ENCODE measurements at regions not wholly inside any gene's neighbourhood (a gene's known extent, or its start where the extent isn't known, plus 50 kb on each side); places are given as distances from the start of the nearest gene placed in this dataset.

DNA sequence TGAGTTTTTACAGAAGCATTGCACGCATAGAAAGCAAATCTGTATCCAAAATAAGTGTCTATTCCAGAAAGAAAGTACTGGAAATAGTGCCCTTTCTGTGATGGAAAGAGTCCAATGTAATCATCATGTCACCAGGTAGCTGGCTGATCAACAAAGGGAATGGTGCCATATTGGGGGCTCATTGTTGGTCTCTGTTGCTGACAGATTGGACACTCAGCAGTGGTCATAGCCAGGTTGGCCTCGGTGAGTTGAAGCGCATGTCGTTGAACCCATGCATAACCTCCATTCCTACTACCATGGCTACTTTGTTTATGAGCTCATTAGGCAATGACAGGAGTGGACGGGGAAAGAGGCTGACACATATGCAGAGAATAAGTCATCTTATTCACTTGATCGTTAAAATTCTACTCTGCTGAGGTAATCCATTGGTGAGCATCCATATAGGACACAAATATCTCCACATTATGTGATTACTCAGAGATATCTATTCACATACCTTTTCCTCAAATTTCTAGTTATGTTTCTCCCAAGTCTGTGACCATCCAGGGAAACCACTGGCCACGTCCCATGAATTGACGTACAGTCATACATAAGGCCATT, 560.5 kb downstream of the HAO1 start:
- no peak overlapping the region for H3K4me3 ChIP-seq
- intact Hi-C loops (cut with micrococcal nuclease): no loop called here
- H3K36me3 ChIP-seq: no peaks in the 10 kb centered on the region
- H3K9me3 ChIP-seq (replicated peaks): peaks cover 12% of the 10 kb centered on the region
- no peak overlapping the region for H3K27ac ChIP-seq (replicated peaks)
- no peaks in the 10 kb centered on the region for H3K27me3 ChIP-seq (ENCODE audit: low read depth)
- H3K4me1 ChIP-seq: no peaks in the 10 kb centered on the region
- no peak for DNase-seq
- TF ChIP-seq, protein P1, sequence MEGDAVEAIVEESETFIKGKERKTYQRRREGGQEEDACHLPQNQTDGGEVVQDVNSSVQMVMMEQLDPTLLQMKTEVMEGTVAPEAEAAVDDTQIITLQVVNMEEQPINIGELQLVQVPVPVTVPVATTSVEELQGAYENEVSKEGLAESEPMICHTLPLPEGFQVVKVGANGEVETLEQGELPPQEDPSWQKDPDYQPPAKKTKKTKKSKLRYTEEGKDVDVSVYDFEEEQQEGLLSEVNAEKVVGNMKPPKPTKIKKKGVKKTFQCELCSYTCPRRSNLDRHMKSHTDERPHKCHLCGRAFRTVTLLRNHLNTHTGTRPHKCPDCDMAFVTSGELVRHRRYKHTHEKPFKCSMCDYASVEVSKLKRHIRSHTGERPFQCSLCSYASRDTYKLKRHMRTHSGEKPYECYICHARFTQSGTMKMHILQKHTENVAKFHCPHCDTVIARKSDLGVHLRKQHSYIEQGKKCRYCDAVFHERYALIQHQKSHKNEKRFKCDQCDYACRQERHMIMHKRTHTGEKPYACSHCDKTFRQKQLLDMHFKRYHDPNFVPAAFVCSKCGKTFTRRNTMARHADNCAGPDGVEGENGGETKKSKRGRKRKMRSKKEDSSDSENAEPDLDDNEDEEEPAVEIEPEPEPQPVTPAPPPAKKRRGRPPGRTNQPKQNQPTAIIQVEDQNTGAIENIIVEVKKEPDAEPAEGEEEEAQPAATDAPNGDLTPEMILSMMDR (IDR thresholded peaks at IDR 0.05; ENCODE audit: borderline replicate concordance): no peak

DNA sequence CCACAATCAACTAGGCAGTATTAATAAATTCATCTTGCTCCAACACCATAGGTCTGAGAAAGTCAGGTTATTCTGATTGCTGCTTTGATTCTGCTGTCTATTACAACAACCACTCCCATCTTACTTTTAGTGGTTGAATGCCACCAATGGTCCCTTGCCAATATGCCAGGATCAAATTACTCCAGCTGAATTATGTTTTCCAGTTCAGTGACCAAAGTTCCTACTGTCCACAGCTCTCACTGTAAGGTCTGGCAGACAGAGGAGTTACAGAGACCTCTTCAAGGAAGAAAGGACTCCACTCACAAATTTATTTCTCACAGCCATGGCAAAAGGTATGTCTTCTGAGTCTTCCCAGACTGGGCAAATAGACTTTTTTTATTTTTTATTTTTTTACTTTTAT, 557.0 kb downstream of the HAO1 start:
- Histone ChIP-seq H3K36me3 (no peaks in the 10 kb centered on the region), H3K27ac (replicated peaks) (no peak overlapping the region)
- intact Hi-C loops (cut with micrococcal nuclease): no loop called here

DNA sequence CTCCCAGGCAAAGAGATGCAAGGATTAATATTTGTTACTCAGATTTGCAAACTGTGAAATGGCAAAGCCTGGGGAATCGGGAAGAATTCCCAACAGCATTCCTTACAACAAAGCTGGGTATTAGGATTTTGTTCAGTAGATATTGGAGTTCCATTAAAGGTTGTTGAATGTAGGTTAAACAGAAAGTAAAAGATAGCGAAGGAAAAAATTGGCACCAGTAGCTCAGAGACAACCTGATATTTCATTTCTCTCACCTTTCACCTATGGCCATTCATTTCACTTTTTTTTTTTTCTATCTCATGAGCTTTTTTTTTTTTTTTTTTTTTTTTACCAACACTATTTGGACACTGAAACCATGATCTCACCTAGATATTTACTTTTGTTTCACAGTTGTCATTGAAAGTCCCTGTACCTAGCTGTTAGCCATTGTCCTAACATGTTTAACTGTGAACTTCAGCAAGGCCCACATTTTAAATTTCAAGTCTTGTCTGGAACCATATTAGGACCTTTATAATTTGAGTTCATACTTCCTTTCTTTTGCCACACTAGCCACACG, 552.5 kb downstream of the HAO1 start:
- Histone ChIP-seq H3K4me1 (no peaks in the 10 kb centered on the region), H3K27me3 (ENCODE audit: low read depth) (no peaks in the 10 kb centered on the region), H3K27ac (replicated peaks) (no peak overlapping the region), H3K36me3 (no peaks in the 10 kb centered on the region), H3K9me3 (replicated peaks) (no peaks in the 10 kb centered on the region), H3K4me3 (no peak overlapping the region)
- no peak for DNase-seq
- intact Hi-C loops (cut with micrococcal nuclease): no loop called here
- TF ChIP-seq, protein P1 (IDR thresholded peaks at IDR 0.05; ENCODE audit: borderline replicate concordance): no peak

More for the DNA sequence above, 557.0 kb downstream of the HAO1 start:
- Histone ChIP-seq H3K27me3 (ENCODE audit: low read depth) (no peaks in the 10 kb centered on the region), H3K4me3 (no peak overlapping the region), H3K9me3 (replicated peaks) (no peaks in the 10 kb centered on the region), H3K4me1 (no peaks in the 10 kb centered on the region)
- TF ChIP-seq, protein P1 (IDR thresholded peaks at IDR 0.05; ENCODE audit: borderline replicate concordance): no peak
- no peak for DNase-seq

DNA sequence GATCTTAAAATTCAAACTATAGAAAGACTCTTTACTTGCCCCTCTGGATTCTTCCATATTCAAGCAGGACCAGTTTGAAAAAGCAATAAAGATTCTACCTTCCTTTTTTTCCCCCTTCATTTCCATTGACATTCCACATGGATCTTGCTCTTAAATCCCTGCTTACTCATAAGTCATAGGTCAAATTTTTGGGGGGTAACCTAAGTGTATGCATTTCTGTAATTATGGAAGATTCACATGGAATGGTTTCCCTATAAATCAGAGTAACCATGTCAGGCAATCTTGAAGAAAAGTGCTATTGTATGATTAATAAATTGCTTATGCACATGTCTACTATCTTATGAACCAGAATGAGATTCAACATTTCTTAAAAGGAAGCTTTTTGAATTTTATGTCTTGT, 551.0 kb downstream of the HAO1 start:
- intact Hi-C loops (cut with micrococcal nuclease): no loop called here
- no peak overlapping the region for H3K27ac ChIP-seq (replicated peaks)

DNA sequence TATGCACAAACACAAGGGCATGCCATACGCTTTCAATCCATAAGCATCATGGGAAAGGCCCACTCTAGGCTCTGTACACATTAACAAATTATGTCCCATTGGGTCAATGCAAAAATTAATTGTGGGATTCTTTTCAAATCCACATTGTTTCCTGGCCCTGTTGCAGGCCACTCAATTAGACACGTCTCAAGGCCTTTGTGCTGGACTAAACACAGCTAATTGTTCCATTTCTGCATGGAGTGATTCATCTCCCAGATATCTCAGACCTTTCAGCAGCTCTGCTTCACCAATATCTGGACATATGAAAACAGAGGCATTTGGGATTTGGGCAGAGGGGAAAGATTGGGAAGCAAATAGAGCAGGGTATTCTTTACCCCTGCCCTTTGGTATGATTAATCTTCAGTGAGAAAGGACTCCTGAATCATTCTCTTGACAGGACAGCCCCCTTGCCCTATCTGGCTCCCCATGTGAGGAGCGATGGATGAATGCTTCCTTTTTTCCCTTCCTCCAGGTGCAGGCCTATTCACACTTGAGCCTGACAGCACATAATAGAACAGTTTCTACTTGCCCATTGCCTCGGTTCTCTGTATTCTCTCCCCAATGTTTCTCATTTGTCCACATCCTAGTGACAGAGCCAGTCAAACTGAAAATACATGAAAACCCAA, 547.6 kb downstream of the HAO1 start:
- Histone ChIP-seq H3K27me3 (ENCODE audit: low read depth) (peaks cover 8% of the 10 kb centered on the region), H3K27ac (replicated peaks) (no peak overlapping the region), H3K9me3 (replicated peaks) (peaks cover 9% of the 10 kb centered on the region), H3K36me3 (no peaks in the 10 kb centered on the region), H3K4me3 (no peak overlapping the region), H3K4me1 (no peaks in the 10 kb centered on the region)
- TF ChIP-seq, protein P1 (IDR thresholded peaks at IDR 0.05; ENCODE audit: borderline replicate concordance): no peak
- no peak for DNase-seq
- intact Hi-C loops (cut with micrococcal nuclease): no loop called here

More for the DNA sequence above, 551.0 kb downstream of the HAO1 start:
- Histone ChIP-seq H3K4me3 (no peak overlapping the region), H3K9me3 (replicated peaks) (no peaks in the 10 kb centered on the region), H3K36me3 (no peaks in the 10 kb centered on the region), H3K27me3 (ENCODE audit: low read depth) (no peaks in the 10 kb centered on the region), H3K4me1 (no peaks in the 10 kb centered on the region)
- TF ChIP-seq, protein P1 (IDR thresholded peaks at IDR 0.05; ENCODE audit: borderline replicate concordance): no peak
- no peak for DNase-seq
